ENCODE measurements at regions not wholly inside any gene's neighbourhood (a gene's known extent, or its start where the extent isn't known, plus 50 kb on each side); places are given as distances from the start of the nearest gene placed in this dataset.
"Not testable (repeated sequence)": the region's sequence is repeated elsewhere in the genome, so short reads cannot be mapped to it uniquely, and the experiment has no call there.

DNA sequence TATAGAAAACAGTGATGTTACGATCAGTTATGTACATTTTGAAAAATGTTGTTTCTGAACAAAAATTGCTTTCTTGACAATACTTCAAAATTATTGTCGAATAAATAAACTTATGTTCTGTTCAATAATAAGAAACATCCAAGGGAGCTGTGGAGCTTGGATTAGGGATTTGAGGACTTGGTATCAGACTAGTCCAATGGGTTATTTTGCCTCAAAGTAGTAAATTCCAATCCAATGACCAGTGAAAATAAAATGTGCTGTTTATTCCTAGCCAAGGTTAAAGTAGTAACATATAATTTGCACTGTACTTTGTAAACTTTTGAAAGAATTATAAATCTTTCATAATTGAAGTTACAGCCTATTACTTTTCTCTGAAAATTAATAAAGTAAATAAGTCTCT is 79.1 kb upstream of the IVNS1ABP start:
- no peak for DNase-seq

DNA sequence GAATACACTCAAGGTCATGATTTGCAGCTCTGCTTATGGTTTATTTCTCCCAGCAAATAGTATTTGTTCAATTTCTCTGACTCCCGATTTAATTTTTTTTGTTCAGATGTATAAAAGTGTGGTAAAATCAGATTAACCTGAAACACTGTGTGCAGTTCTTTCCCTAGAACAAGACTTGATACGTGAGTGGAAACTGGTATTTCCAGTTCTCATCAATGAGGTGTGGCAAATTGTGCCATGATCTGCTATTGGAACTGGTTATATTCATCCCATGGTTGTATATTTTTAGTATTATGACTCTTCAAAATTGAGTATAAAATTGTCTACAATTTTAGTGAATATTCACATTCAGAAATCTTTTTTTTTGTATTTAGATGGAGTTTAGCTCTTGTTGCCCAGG is 76.8 kb upstream of the IVNS1ABP start:
- no peak for DNase-seq

DNA sequence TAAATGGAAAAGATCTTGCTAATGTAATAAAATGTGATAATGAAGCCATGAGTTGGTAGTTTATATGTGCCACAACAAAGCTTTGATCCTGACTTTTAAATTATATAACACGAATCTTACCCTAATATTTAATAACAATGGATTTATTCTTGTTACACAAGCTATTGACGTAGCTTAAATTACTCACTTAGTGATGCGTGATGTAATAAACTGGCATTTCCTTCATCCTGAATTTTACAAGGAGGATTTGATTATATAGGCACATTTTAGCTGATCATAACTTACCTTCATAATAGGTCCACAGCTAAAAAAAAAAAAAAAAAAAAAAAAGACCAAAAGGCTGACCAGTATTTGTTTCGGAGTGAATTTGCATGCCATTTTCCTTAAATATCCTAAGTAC is 76.2 kb upstream of the IVNS1ABP start:
- no peak for DNase-seq

- no peak for DNase-seq
Observed at GRCh38 chr1:185388815-185389214, 71.8 kb upstream of the IVNS1ABP start.

GRCh38 chr1:185388346-185388745 is 71.3 kb upstream of the IVNS1ABP start:
- no peak for DNase-seq

DNA sequence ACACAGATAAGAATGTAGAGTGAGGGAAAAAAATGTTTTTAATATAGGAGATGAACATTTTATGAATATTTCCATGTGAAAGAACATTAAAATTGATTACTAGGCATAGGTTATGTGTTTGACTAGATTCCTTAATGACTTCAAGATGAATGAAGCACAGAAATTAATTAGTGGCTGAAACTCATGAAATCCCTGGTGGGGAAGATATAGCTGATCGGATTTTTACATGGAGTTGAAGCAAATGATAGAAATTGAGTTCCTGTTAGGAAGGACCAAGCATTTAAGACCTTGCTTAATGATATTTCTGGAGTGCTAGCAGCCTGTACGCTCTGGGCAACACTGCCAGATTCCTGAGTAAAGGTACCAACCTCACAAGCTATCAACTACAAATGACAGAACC is 68.9 kb upstream of the IVNS1ABP start:
- no peak for DNase-seq

DNA sequence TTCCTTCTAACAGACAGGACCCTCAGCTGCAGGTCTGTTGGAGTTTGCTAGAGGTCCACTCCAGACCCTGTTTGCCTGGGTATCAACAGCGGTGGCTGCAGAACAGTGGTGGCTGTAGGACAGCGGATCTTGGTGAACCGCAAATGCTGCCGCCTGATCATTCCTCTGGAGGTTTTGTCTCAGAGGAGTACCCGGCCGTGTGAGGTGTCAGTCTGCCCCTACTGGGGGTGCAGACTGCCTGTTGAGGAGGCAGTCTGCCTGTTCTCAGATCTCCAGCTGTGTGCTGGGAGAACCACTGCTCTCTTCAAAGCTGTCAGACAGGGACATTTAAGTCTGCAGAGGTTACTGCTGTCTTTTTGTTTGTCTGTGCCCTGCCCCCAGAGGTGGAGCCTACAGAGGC is 66.8 kb upstream of the IVNS1ABP start:
- not testable (repeated sequence) for DNase-seq

GRCh38 chr1:185377831-185378230 is 60.8 kb upstream of the IVNS1ABP start:
- DNase-seq = no peak

- DNase-seq = no peak
Observed at GRCh38 chr1:185376840-185377635, 60.0 kb upstream of the IVNS1ABP start.

- DNase-seq = no peak
Observed at GRCh38 chr1:185376288-185376687, 59.2 kb upstream of the IVNS1ABP start.

- no peak for DNase-seq
Observed at GRCh38 chr1:185375583-185375982, 58.5 kb upstream of the IVNS1ABP start.

GRCh38 chr1:185373813-185374529 is 56.9 kb upstream of the IVNS1ABP start:
- DNase-seq = no peak

DNA sequence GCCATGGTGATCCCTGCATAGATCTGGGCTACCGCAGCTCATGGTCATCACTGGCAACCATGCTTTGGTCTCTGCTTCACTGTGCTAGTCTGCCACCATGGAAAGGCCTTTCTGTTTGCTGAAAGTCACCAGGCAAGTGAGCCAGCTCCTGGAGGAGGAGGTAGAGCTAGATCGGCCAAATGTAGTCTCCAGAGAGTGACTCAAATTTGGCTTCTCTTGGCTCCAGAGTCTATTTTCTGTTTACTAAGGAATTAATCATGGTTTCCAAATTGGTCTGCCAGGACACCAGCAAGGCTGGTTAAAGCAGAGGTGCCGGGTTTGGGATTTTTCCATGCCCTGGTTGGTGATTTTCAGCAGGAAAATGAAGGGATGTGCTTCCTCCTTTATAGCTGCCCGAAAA is 52.7 kb upstream of the IVNS1ABP start:
- no peak for DNase-seq

GRCh38 chr1:185368913-185369491 is 52.0 kb upstream of the IVNS1ABP start:
- DNase-seq = no peak

GRCh38 chr1:185368313-185368855 is 51.3 kb upstream of the IVNS1ABP start:
- DNase-seq = no peak

GRCh38 chr1:185367218-185367617 is 50.2 kb upstream of the IVNS1ABP start:
- DNase-seq = no peak
